Fibroblast of lung (primary cell): ENCODE measurements at regions not wholly inside any gene's neighbourhood (a gene's known extent, or its start where the extent isn't known, plus 50 kb on each side); places are given as distances from the start of the nearest gene placed in this dataset.
A peak's percentile ranks its signal among the peaks of the same experiment; 100 is the strongest.

Experiments used
- DNase-seq, 2 donors: peaks; one replicate each; pipeline versions ENCODE4 v3.0.0 to v3.0.0-alpha.2; 2010; ENCODE audit warnings: low read depth in 2 of 2
- H2AFZ ChIP-seq: 2 replicates; pipeline ENCODE4 v1.5.1; 2012; ENCODE audit warnings: low read length, control low read depth, inconsistent platforms
- H3K27ac ChIP-seq: 2 replicates; pipeline ENCODE4 v1.5.1; 2011; ENCODE audit warnings: low read length, control low read depth; ENCODE audit not compliant: insufficient read depth
- H3K27me3 ChIP-seq: 2 replicates; pipeline ENCODE4 v1.5.1; 2011; ENCODE audit warnings: mild to moderate bottlenecking, low read length; ENCODE audit not compliant: control insufficient read depth, insufficient read depth
- H3K36me3 ChIP-seq: 2 replicates; pipeline ENCODE4 v1.5.1; 2011; ENCODE audit warnings: low read length; ENCODE audit not compliant: control insufficient read depth, insufficient read depth
- H3K4me1 ChIP-seq: 2 replicates; pipeline ENCODE4 v1.5.1; 2011; ENCODE audit warnings: low read length; ENCODE audit not compliant: control insufficient read depth, insufficient read depth; ENCODE audit errors: extremely low read depth
- H3K4me2 ChIP-seq: 2 replicates; pipeline ENCODE4 v1.5.1; 2011; ENCODE audit warnings: low read length, control low read depth; ENCODE audit not compliant: insufficient read depth; ENCODE audit errors: extremely low read depth
- H3K4me3 ChIP-seq, 4 experiments: fragments of 200-600 bp in 1 of 4; sonication (generic) in 1 of 4; replicated peaks in 1 of 4; 2 replicates each; pipeline ENCODE4 v1.5.1; 2011 to 2016; ENCODE audit warnings: low read length in 4 of 4, low read depth in 3 of 4, mild to moderate bottlenecking in 3 of 4, control low read depth in 2 of 4, inconsistent platforms in 1 of 4, mixed read lengths in 1 of 4; ENCODE audit not compliant: insufficient read depth in 1 of 4; ENCODE audit errors: control extremely low read depth in 1 of 4
- H3K79me2 ChIP-seq: 2 replicates; pipeline ENCODE4 v1.5.1; 2012; ENCODE audit warnings: mild to moderate bottlenecking, low read length, inconsistent platforms; ENCODE audit not compliant: control insufficient read depth, insufficient read depth
- H3K9ac ChIP-seq: 2 replicates; pipeline ENCODE4 v1.5.1; 2011; ENCODE audit warnings: mild to moderate bottlenecking, low read length, control low read depth; ENCODE audit not compliant: insufficient read depth
- H3K9me3 ChIP-seq: 2 replicates; pipeline ENCODE4 v1.5.1; 2012; ENCODE audit warnings: low read depth, low read length; ENCODE audit not compliant: control insufficient read depth, insufficient read depth
- H4K20me1 ChIP-seq: 2 replicates; pipeline ENCODE4 v1.5.1; 2011; ENCODE audit warnings: low read length; ENCODE audit not compliant: control insufficient read depth, insufficient read depth; ENCODE audit errors: extremely low read depth
- EZH2 ChIP-seq: IDR thresholded peaks from 2 replicates; pipeline ENCODE4 v1.5.1; 2012; ENCODE audit warnings: low read length, control low read depth, mild to moderate bottlenecking; ENCODE audit errors: missing control alignments
- TF ChIP-seq, protein P1 (sequence below), 2 donors: IDR thresholded peaks in 1 of 2; conservative IDR thresholded peaks in 1 of 2; 1 replicate in 1 of 2; 2 replicates in 1 of 2; pipeline ENCODE4 v1.5.1; 2011 to 2012; ENCODE audit warnings: low read length in 2 of 2, control low read depth in 1 of 2, inconsistent platforms in 1 of 2, low read depth in 1 of 2, mild to moderate bottlenecking in 1 of 2

DNA sequence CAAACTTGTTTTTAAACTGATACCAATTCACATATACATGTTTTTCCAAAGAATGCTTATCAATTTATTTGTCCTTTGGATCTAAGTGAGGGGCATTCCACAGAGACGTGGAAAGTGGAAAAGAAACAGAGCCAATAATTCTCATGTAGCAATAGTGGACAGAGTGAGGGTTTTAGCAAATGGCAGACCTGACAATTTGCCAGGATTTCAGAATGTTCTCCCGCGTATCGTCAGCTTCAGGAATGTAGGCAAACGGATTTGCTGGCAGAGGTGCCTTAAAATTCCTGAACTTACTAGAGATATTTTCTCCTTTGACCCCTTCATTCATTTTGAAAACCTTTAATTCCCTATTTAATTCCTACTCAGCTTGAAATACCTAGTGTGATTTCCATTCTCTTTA lies 193.4 kb upstream of the CPHXL start:
- Histone ChIP-seq H3K4me1 (no peaks in the 10 kb centered on the region), H3K4me2 (no peak overlapping the region), H3K27ac (no peak overlapping the region), H3K27me3 (no peaks in the 10 kb centered on the region), H4K20me1 (no peaks in the 10 kb centered on the region), H3K9me3 (no peaks in the 10 kb centered on the region), H3K36me3 (no peaks in the 10 kb centered on the region), H3K4me3 (no peak overlapping the region), H2AFZ (no peak overlapping the region), H3K9ac (no peak overlapping the region), H3K79me2 (no peaks in the 10 kb centered on the region)
- no peak for TF ChIP-seq EZH2
- TF ChIP-seq, protein P1, sequence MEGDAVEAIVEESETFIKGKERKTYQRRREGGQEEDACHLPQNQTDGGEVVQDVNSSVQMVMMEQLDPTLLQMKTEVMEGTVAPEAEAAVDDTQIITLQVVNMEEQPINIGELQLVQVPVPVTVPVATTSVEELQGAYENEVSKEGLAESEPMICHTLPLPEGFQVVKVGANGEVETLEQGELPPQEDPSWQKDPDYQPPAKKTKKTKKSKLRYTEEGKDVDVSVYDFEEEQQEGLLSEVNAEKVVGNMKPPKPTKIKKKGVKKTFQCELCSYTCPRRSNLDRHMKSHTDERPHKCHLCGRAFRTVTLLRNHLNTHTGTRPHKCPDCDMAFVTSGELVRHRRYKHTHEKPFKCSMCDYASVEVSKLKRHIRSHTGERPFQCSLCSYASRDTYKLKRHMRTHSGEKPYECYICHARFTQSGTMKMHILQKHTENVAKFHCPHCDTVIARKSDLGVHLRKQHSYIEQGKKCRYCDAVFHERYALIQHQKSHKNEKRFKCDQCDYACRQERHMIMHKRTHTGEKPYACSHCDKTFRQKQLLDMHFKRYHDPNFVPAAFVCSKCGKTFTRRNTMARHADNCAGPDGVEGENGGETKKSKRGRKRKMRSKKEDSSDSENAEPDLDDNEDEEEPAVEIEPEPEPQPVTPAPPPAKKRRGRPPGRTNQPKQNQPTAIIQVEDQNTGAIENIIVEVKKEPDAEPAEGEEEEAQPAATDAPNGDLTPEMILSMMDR (conservative IDR thresholded peaks at IDR 0.05 in 1 of 2, IDR thresholded peaks at IDR 0.05 in 1 of 2; ENCODE audit: low read depth in 1 of 2, low read length in 2 of 2): no peak
- peak; percentile 8 to 61 for DNase-seq

DNA sequence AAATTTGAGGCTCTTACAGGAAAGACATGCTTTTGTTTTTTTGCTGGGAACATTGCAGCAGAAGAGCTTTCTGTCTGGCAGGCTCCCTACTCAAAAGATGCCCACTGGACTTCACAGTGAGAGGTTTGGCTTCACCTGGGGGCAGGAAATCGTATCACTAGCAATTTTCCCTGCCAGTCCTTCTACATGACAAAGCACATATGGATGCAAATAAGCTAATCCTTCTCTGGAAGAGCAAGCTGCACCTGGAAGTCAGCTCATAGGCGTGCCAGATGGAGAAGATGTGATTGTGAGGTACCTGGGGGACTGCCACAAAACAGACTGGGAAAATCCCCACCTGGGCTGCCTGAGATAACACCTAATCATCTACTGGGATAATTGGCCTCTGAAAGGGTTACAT lies 195.0 kb upstream of the CPHXL start:
- H3K4me1 ChIP-seq: no peaks in the 10 kb centered on the region
- no peak overlapping the region for H3K27ac ChIP-seq
- no peak overlapping the region for H2AFZ ChIP-seq

DNA sequence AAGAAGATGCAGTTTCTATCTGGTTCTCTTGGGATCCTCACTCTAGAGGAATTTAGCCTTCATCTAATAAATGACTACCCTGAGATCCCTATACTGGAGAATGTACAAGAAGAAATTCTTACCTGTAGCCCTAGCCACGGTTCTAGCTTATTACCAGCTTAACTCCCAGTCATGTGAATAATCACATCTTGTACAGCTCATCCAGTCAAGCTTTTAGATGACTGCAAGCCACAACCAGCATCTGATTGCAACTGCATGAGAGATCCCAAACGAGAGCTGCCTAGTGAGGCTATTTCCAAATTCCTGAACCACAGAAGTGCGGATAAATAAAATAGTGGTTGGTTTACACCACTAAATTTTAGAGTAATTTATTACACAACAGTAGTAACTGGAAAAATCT lies 196.0 kb upstream of the CPHXL start:
- H3K4me1 ChIP-seq: no peaks in the 10 kb centered on the region
- no peaks in the 10 kb centered on the region for H3K79me2 ChIP-seq
- H3K27me3 ChIP-seq: no peaks in the 10 kb centered on the region

More for the DNA sequence above, 195.0 kb upstream of the CPHXL start:
- Histone ChIP-seq H3K4me2 (no peak overlapping the region), H3K79me2 (no peaks in the 10 kb centered on the region), H4K20me1 (no peaks in the 10 kb centered on the region), H3K36me3 (no peaks in the 10 kb centered on the region), H3K27me3 (no peaks in the 10 kb centered on the region), H3K9ac (no peak overlapping the region), H3K9me3 (no peaks in the 10 kb centered on the region), H3K4me3 (no peak overlapping the region)
- TF ChIP-seq EZH2: no peak
- TF ChIP-seq, protein P1 (conservative IDR thresholded peaks at IDR 0.05 in 1 of 2, IDR thresholded peaks at IDR 0.05 in 1 of 2; ENCODE audit: low read depth in 1 of 2, low read length in 2 of 2): no peak
- DNase-seq: no peak

More for the DNA sequence above, 196.0 kb upstream of the CPHXL start:
- TF ChIP-seq, protein P1 (conservative IDR thresholded peaks at IDR 0.05 in 1 of 2, IDR thresholded peaks at IDR 0.05 in 1 of 2; ENCODE audit: low read depth in 1 of 2, low read length in 2 of 2): no peak
- TF ChIP-seq EZH2: no peak
- Histone ChIP-seq H4K20me1 (no peaks in the 10 kb centered on the region), H3K9ac (no peak overlapping the region), H3K4me3 (no peak overlapping the region), H3K36me3 (no peaks in the 10 kb centered on the region), H3K4me2 (no peak overlapping the region), H2AFZ (no peak overlapping the region), H3K9me3 (no peaks in the 10 kb centered on the region), H3K27ac (no peak overlapping the region)
- DNase-seq: no peak
